ENCODE measurements at regions not wholly inside any gene's neighbourhood (a gene's known extent, or its start where the extent isn't known, plus 50 kb on each side); places are given as distances from the start of the nearest gene placed in this dataset.

- TF ChIP-seq POLR2A (IDR thresholded peaks at IDR 0.05) (no peak), CTCF (IDR thresholded peaks at IDR 0.05) (no peak), POLR2AphosphoS5 (IDR thresholded peaks at IDR 0.05) (no peak)
These were observed 276.2 kb downstream of the BRD1 start for GRCh38 chr22:49551446-49551845.
